DMS53 (cell line): ENCODE measurements at regions not wholly inside any gene's neighbourhood (a gene's known extent, or its start where the extent isn't known, plus 50 kb on each side); places are given as distances from the start of the nearest gene placed in this dataset.
A peak's percentile ranks its signal among the peaks of the same experiment; 100 is the strongest.

Source experiments
- DNase-seq: peaks from one replicate; lab custom pipeline; 2025; lab: John Stamatoyannopoulos, UW

DNA sequence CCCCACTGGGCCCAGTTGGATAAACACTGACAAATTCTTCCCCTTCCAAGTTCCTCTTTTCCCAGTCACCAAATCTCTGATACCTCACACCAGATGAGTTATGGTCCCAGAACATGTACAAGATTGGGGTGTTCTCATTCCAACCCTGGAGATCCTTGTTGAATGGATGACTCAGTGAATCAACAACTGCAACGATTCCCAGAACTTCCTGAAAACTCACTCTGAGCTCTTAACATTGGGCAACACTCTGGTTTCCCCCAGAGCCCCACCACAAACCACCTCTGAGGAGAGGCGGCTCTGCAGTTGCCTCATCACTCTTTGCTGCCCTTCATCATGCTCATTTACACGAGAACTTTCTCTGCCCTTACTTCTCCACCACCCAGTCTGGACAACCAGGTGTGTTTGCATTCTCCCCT, 115.2 kb downstream of the MRPL14 start:
- peak; percentile 55 for DNase-seq

DNA sequence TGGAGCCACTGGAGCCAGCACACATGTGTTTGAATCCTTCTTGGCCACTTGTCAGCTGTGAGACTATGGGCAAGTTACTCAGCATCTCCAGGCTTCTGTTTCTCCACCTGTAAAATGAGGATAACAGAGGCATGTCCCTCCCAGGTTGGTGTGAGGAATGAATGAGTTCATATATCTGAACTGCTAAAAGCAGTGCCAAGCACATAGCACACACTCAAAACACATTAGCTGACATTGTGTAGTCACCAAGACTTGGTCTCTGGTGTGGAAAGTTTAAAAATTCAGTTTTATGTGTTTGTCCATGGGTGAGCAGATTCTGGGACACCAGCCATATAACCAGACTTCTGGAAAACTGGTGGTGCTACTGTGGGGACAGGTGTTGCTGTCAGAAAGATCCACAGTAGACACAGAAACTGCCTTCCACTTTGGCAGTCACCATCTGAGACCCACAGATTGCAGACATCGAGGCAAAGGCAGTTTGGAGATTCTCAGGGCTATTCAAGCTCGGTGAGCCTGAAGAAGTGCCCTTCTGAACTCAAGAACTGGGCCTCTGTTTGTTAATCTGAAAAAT, 115.8 kb downstream of the MRPL14 start:
- no peak for DNase-seq

- DNase-seq, result peak; percentile 79
Observed at GRCh38 chr6:44010411-44011349, 116.6 kb downstream of the MRPL14 start.

- DNase-seq, result no peak
Observed at GRCh38 chr6:44009425-44010321, 117.6 kb downstream of the MRPL14 start.

DNA sequence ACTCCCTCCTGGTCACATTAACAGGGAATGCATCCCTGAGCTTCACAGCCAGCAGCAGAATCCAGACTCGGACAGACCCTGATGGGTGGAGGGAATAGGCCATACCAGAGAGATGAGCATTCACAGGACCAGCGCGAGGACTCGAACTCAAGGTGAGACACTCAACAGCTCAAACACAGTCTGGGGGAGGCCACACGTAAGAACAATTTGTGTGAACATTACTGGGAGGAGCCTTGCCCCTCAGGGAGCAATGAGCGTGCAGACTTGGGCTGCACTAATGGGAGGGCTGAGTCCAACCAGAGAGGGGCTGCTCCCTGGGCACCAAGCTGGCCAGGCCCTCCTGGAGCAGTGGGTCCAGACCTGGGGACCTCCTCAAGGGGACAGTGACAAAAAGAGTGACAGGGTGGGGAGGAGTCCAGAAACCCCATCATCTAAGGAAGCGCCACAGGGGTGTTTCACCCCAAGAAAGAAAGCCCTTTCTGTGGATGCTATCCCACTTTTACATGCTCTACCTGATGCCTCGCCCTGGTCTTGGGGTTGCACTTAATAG, 118.4 kb downstream of the MRPL14 start:
- no peak for DNase-seq

- no peak for DNase-seq
Observed at GRCh38 chr6:44007818-44008621, 119.2 kb downstream of the MRPL14 start.

GRCh38 chr6:44006872-44007303, 120.4 kb downstream of the MRPL14 start:
- DNase-seq, result no peak

- no peak for DNase-seq
Observed at GRCh38 chr6:44006123-44006871, 121.0 kb downstream of the MRPL14 start.

DNA sequence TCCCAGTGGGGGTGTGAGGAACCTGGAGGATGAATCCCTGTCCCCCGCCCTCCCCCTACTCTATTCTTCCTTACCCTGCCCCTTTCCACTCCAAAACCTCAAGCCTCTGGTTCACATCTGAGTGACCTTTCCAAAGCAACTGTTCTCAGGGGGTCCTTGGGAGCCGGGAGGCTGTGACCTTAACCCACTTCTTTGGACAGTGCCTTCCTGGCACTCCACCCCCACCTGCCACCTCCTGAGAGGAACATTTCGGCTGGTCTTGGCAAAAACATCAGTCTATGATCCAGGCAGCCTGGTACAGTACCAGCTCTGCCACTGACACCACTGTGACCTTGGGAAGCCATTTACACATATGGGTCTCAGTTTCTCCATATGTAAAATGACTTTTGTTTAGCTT, 121.7 kb downstream of the MRPL14 start:
- DNase-seq, result no peak

GRCh38 chr6:44004625-44005506, 122.4 kb downstream of the MRPL14 start:
- peak; percentile 25 for DNase-seq

DNA sequence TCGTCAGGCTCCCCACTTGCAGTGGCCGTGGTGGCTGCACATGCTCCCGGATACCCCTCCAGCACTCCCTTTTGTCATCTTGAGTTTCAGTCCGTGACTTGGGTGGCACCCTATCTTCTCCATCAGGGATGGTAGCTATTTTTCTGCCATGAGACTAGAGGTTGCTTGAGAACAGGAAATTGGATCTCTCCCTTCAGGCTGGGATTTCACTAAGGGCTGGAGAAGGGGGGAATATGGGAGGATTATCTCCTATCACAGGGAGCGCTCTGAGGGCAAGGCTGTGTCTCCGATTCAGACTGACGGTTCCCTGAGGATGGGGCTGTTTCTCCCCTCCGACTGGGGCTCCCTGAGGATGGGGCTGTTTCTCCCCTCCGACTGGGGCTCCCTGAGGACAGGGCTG, 123.1 kb downstream of the MRPL14 start:
- DNase-seq, result no peak

DNA sequence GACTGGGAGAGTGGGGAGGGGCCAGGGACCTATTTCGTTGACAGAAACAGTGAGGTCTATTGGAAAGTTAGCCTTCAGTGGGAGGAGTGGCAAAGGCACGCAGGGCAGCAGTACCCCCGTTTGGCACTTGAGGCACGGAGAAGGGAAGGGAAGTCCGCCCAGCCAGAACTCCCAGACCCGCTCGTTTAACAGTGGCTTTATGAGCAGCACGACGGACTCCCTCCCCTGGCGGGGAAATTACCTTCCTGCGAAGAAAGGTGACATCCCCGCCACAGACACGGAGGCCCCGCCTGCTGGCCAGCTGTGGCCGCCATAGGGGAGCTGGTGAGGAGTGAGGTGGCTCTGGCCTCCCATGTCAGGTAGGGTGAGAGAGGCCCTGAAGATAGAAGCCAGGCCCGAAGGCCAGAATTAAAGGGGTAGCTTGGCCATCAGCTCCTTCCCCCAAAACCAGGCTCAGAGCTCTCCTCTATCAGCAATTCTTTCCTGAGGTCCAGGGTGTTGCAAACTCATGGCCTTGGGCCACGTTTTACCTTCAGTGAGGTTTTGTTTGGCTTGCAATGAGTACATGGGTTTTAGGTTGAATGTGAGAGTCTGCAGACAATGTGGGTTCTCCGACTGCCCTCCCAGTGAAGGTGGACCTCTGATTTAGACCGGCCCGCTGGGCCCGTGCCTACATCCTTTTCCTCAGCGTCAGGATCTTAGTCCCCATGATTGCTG, 123.7 kb downstream of the MRPL14 start:
- DNase-seq, result no peak

DNA sequence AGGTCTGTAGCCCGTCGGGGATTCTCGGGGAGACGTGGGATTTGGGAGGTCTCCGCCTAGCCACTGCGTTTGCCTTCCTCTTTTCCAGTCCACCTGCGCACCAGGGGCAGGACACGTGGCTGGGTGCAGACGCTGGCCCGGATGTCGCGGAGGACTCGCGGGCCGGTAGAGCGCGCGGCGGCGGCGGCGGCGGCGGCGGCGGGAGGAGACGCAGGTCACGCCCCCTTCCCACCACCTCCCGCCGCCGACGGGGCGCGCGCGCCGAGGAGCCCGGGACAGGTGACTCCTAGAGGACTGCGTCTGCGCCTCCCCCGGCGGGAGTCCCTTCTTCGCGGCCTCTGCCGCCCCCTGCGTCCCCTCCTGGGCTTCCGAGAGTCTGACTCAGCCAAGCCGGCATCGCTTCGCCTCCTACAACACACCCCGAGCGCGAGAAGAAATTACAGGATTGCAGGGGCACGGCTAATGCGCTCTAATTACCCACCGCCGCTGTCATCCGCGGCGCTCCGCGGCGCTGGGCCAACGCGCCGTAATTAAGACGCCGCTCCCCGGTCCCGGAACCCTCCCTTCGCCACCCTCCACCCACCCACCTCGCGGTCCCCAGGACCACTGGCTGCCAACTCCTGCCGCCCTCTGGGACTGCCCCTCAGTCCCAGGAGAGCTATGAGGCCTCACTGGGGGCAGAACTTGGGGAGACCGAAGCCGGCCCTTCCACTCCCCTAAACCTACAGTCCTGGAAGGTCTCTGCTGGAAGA, 124.5 kb downstream of the MRPL14 start:
- DNase-seq, result no peak

- peak; percentile 44 for DNase-seq
Observed at GRCh38 chr6:44002067-44002592, 125.1 kb downstream of the MRPL14 start.

DNA sequence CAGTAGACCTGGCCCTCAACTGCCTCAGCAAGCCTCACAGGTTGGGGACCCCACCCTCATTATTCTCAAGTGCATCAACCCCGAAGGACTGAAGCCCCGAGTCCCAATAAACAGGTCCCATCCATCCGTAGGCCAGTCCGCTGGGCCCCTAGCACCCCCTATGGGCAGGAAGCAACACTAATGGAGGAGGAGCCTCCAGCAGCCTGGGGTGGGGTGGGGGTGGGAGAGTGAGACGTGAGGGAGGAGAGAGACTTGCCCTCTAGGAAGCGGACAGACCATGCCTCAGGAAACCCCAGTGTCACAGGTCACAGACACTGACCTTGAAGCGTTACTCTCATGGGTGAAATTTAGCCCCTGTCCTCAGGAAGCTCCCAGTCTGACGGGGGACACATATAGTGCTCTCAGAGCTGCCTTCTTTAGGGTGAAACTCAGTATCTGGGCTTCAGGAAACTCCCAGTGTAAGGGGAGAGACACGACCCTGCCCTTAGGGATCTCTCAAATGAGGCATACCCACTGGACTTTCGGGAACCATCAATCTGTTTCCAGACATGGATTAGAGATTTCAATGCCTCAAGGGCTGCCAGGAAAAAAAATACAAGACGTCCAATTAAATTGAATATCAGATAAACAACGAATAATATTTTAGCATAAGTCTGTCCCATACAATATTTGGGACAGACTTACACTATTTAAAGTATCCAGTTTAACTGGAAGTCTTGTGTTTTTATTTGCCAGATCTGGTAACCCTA, 125.8 kb downstream of the MRPL14 start:
- peak; percentile 49 for DNase-seq

- DNase-seq, result peak; percentile 39
Observed at GRCh38 chr6:44000164-44000842, 126.9 kb downstream of the MRPL14 start.
